ENCODE measurements at regions not wholly inside any gene's neighbourhood (a gene's known extent, or its start where the extent isn't known, plus 50 kb on each side); places are given as distances from the start of the nearest gene placed in this dataset.
"Not testable (repeated sequence)": the region's sequence is repeated elsewhere in the genome, so short reads cannot be mapped to it uniquely, and the experiment has no call there.

DNA sequence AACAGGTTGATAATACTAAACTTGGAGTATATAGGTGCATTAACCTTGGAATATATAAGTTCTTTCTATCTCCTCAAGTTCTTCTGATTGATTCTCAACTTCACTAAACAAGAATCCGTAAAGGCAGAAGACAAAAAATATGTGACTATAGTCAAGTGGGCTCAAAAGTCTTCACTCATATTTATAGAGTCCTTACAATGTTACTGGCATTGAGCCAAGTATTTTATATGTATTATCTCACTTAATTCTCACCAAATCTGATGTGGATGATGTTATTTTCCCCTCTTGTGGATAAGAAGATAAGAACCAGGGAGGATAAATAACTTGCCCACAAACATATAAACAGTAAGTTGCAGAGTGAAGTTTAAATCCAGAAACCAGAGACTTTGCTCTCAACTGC lies 486.9 kb downstream of the LRRIQ3 start:
- in situ Hi-C loops (cut with HindIII; ENCODE audit: low pct_ligation_motif_present, low pct_unique_long_range_greater_than_20kb, low sequenced_read_pairs): no loop called here
- DNase-seq: no peak

DNA sequence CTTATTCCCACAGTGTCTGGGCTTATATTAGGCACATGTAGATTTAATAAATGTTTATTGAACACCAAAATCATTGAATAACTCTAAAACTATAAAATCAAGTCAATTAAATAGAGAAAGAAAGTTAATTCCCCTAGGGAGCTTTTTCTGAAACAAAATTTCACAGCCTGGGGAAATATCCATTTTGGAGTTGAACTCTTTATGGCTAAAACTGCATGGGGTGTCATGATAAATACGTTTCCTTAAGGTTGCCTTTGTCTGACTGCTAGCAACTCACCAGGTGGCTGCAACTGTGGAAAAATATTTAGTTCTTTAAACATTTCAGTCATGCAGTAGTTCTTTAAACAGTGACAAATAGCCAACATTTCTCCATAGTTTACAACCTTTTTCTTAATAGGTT lies 496.1 kb downstream of the LRRIQ3 start:
- in situ Hi-C loops (cut with HindIII; ENCODE audit: low pct_ligation_motif_present, low pct_unique_long_range_greater_than_20kb, low sequenced_read_pairs): no loop called here
- DNase-seq: no peak

DNA sequence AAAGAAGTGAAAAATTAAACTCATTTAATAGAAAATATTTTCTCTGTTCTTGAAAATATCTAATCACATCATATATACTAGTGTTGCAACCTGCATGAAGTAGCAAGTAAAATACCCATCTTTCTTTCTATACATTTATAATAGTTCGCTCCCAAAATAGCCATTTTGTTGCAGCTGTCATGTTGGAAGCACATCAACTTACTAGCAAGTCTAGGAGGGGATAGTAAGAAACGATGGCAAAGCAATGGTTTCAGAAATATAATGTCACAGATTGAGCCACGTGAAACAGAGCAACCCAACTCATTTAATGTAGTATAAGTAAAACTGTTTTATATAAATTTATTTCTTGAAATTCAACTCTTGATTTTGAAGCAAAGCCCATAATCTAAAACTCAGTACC lies 521.8 kb downstream of the LRRIQ3 start:
- in situ Hi-C loops (cut with HindIII; ENCODE audit: low pct_ligation_motif_present, low pct_unique_long_range_greater_than_20kb, low sequenced_read_pairs): no loop called here
- no peak for DNase-seq

DNA sequence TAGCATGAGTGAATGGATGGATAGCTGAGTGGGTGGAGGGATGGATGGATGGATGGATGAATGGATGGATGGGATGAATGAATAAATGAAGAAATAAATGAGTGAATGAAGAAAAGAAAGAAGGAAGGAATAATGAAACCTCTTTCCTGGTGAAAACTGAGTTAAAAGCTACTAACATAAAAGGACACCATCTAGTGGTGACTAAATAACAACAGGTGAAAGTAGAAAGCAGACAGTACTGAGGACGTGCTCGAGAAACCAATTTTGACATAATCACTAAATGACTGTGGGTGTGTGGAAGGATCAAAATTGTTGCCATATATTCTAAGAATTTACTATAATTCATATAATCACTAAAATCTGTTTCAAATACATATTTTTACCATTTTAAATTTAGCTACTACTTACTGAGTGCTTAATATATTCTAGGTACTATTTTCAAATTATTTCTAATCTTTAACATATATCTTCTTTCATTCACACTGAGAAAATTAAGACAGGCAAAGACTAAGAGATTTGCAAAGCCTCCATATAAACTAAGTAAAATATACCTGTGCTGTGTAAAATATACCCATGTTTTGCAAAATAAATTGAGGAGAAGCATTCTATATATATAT lies 522.9 kb downstream of the LRRIQ3 start:
- DNase-seq: peak; percentile 30
- in situ Hi-C loops (cut with HindIII; ENCODE audit: low pct_ligation_motif_present, low pct_unique_long_range_greater_than_20kb, low sequenced_read_pairs): no loop called here

DNA sequence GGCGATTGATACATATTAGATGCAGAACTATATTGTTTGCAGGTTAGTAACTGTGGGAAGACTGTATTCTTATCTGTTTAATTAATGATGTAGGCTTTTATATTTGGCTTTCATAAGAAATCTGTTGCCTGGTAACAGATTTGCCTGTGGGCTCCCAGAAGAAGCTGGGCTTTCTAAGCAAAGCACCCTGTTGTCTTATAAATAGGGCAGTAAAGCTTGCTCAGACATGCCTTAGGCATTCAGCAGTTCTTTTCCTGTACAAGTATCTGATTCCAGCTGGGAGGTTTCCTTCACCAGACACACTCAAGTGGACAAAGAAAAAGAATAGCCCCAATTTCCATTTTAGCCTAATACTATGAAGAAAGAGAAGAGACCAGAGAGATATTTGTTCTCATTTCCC lies 524.0 kb downstream of the LRRIQ3 start:
- no peak for DNase-seq
- in situ Hi-C loops (cut with HindIII; ENCODE audit: low pct_ligation_motif_present, low pct_unique_long_range_greater_than_20kb, low sequenced_read_pairs): no loop called here

DNA sequence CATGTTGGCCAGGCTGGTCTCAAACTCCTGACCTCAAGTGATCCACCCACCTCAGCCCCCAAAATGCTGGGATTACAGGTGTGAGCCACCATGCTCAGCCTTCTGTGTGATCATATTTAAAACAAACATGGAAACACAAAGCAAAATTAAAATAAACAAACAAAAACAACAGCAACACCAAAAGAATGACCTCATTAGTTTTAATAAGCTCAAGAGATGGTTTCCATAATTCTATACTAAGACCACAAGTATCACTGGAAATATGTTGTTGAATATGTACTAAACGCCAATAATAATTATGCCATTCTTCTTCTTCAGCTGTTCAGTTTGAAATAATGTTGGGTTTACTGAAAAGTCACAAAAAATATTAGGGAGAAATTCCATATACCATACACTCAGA lies 526.4 kb downstream of the LRRIQ3 start:
- DNase-seq: no peak
- in situ Hi-C loops (cut with HindIII; ENCODE audit: low pct_ligation_motif_present, low pct_unique_long_range_greater_than_20kb, low sequenced_read_pairs): no loop called here

DNA sequence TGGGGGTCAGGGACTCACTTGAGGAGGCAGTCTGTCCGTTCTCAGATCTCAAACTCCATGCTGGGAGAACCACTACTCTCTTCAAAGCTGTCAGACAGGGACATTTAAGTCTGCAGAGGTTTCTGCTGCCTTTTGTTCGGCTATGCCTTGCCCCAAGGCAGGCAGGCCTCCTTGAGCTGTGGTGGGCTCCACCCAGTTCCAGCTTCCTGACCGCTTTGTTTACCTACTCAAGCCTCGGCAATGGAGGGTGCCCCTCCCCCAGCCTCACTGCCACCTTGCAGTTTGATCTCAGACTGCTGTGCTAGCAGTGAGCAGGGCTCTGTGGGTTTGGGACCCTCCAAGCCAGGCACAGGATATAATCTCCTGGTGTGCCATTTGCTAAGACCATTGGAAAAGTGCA lies 530.0 kb downstream of the LRRIQ3 start:
- in situ Hi-C loops (cut with HindIII; ENCODE audit: low pct_ligation_motif_present, low pct_unique_long_range_greater_than_20kb, low sequenced_read_pairs); DNase-seq: not testable (repeated sequence)

DNA sequence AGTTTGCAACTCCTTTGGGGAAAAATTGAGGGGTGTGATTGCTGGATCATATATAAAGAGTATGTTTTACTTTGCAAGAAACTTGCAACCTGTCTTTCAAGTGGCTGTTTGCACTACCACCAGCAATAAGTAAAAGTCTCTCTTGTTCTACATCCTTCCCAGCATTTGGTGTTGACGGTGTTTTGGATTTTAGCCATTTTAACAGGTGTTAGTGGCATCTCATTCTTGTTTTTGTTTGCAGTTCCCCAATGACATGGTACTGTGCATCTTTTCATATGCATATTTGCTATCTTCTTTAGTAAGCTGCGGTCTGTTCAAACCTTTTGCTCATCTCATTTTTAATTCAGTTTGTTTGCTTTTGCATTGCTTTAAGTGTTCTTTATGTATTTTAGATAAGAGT lies 535.5 kb downstream of the LRRIQ3 start:
- DNase-seq: no peak
- in situ Hi-C loops (cut with HindIII; ENCODE audit: low pct_ligation_motif_present, low pct_unique_long_range_greater_than_20kb, low sequenced_read_pairs): no loop called here

DNA sequence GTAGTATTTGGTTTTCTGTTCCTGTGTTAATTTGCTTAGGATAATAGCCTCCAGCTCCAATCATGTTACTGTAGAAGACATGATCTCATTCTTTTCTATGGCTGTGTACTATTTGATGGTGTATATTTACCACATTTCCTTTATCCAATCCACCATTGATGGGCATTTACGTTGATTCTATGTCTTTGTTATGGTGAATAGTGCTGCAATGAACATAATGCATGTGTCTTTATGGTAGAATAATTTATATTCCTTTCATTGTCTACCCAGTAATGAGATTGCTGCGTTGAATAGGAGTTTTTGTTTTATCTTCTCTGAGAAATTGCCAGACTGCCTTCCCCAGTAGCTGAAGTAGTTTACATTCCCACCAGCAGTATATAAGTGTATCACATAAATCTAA lies 538.8 kb downstream of the LRRIQ3 start:
- in situ Hi-C loops (cut with HindIII; ENCODE audit: low pct_ligation_motif_present, low pct_unique_long_range_greater_than_20kb, low sequenced_read_pairs): no loop called here
- no peak for DNase-seq

DNA sequence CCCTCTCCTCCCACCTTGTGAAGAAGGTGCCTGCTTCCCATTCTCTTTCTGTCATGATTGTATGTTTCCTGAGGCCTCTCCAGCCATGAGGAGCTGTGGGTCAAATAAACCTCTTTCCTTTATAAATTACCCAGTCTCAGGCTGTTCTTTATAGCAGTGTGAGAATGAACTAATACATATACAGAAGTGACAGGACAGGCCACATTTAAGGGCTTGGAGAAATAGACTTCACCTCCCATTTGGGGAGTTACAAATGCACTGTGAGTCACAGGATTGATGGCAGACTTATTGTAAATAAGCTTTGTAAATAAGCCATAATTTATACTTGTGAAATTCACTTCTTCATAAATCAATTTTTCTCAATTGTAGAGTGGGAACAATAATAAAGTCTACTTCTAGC lies 543.3 kb downstream of the LRRIQ3 start:
- in situ Hi-C loops (cut with HindIII; ENCODE audit: low pct_ligation_motif_present, low pct_unique_long_range_greater_than_20kb, low sequenced_read_pairs): no loop called here
- DNase-seq: no peak

DNA sequence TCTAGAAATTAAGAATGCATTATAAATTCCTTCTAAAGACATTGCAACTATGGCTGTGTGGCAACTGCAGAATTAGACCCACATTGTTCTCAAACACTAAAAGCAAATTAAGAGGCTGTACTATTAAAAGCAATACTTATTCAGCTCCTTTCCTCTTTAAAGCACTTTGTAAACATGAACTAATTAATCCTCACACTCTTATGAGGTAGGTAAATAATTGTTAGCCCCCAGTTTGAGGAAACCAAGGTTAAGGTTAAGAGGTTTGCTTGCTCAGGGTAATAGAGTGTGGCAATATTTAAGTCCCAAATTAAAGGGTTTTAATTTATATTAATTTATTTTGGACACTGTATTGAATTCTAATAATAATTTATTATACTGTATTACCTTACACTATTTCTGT lies 553.8 kb downstream of the LRRIQ3 start:
- in situ Hi-C loops (cut with HindIII; ENCODE audit: low pct_ligation_motif_present, low pct_unique_long_range_greater_than_20kb, low sequenced_read_pairs): no loop called here
- no peak for DNase-seq

DNA sequence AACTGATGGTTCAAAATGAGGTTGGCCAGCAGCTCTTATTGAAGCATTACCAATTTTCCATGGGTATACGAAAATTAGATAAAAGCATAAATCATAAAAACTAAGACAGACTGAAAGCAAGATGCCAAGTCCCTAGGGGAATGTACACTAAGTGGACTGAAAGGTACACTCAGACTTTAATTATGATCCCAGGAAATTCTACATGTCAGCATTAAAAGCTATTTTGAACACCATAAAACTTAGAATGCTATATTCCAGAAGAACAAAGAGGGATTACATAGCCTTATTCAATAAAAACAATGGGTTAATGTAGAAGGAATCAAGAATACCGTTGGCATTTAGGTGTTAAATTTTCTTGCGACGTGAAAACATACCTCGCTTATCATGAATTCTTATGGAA lies 558.5 kb downstream of the LRRIQ3 start:
- in situ Hi-C loops (cut with HindIII; ENCODE audit: low pct_ligation_motif_present, low pct_unique_long_range_greater_than_20kb, low sequenced_read_pairs): no loop called here
- DNase-seq: no peak

DNA sequence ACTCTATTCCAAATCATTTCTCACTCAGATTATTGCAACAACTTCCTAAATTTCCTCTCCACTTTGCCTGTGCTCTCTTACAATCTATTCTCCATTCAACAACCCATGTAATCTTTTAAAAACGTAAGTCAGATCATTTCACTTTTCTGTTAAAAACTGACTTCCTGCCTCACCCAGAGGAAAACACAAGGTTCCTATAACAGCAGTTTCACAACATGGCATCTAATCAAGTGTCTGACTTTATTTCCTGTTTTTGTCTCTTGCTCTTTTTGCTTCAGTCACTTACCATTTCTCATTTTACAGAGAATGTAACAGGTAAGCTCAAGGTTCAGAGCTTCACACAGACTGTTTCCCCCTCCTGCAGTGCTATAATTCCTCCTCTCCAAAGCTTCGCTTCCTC lies 560.7 kb downstream of the LRRIQ3 start:
- in situ Hi-C loops (cut with HindIII; ENCODE audit: low pct_ligation_motif_present, low pct_unique_long_range_greater_than_20kb, low sequenced_read_pairs): no loop called here
- DNase-seq: no peak

DNA sequence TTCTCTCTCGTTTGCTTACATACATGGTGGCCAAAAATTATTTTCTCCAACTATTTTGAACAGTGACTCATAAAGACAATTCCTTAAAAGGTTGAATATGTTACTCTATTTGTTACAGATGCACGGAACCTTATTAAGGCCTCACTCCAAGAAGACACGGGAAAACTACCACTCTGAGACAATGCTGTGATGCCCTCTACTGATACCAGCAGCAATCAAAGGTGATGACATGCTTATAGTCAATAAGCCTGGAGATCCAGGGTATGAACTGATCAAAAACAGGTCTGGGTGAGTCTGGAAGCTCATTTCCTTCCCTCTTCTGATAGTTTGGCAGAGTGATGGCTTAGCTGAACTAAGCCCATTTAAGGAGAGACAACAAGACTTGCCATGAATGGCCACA lies 563.0 kb downstream of the LRRIQ3 start:
- in situ Hi-C loops (cut with HindIII; ENCODE audit: low pct_ligation_motif_present, low pct_unique_long_range_greater_than_20kb, low sequenced_read_pairs): no loop called here
- DNase-seq: no peak

DNA sequence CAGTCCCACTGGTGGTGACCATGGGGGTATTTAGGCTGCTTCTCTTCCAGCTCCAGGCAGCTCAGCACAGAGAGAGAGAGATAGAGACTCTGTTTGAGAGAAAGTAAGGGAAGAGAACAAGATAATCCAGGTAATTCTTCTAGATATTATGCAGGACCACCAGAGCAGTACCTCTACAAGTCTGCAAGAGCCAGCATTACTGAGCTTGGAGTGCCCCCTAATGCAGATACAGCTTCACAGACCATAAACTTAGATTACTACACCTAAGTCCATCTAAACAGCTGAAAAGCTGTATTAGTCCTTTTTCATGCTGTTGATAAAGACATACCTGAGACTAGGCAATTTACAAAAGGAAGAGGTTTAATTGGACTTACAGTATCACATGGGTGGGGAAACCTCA lies 570.3 kb downstream of the LRRIQ3 start:
- no peak for DNase-seq
- in situ Hi-C loops (cut with HindIII; ENCODE audit: low pct_ligation_motif_present, low pct_unique_long_range_greater_than_20kb, low sequenced_read_pairs): no loop called here

DNA sequence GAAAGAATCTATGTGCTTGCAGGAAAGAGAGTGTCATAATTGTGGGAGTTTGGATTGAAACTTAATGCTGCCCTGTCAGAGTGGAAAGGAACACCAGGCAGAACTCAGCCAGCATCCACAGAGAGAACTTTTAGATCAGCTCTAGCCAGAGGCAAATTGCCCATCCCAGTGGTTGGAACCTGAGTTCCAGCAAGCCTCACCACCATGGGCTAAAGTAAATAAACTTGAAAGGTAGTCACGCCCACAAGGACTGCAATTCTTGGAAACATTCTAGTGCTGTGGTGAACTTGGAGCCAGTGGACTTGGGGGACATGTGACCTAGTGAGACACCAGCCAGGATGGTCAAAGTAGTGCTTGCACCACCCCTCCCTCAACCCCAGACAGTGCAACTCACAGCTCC lies 571.6 kb downstream of the LRRIQ3 start:
- in situ Hi-C loops (cut with HindIII; ENCODE audit: low pct_ligation_motif_present, low pct_unique_long_range_greater_than_20kb, low sequenced_read_pairs): no loop called here
- no peak for DNase-seq

DNA sequence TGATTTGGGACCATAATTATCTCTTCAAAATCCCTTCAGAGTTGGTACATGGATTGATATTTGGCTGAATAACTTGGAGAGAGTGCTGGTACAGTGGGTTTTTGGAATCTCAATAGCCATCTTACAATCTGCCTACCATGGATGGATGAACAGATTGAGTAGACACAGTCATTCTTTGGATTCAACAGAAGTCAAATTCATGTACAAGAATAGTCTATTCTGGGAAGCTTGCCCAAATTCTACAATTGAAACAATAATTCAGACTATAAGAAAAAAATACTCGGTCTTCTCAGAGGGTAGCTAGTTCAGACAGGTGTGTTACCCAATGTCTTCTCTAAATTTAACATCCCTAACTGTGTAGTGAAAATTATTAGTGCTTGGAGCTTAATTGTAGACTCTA lies 574.0 kb downstream of the LRRIQ3 start:
- in situ Hi-C loops (cut with HindIII; ENCODE audit: low pct_ligation_motif_present, low pct_unique_long_range_greater_than_20kb, low sequenced_read_pairs): no loop called here
- no peak for DNase-seq

DNA sequence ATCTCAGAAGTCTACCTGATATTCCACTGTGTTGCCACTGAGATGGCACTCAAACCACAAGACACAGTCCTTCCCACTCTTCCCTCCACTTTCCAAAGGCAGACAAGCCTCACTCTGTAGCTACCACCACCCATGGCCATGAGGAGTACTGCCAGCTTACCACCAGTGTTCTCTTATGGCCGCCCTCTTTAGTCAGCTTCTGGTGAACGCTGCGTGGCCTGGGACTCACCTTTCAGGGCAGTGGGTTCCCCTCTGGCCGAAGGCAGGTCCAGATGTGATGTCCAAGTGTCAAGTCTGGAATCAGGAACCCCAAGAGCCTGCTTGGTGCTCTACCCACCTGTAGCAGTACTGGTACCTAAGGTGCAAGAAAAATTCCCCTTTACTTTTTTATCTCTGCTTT lies 580.8 kb downstream of the LRRIQ3 start:
- in situ Hi-C loops (cut with HindIII; ENCODE audit: low pct_ligation_motif_present, low pct_unique_long_range_greater_than_20kb, low sequenced_read_pairs): no loop called here
- no peak for DNase-seq

DNA sequence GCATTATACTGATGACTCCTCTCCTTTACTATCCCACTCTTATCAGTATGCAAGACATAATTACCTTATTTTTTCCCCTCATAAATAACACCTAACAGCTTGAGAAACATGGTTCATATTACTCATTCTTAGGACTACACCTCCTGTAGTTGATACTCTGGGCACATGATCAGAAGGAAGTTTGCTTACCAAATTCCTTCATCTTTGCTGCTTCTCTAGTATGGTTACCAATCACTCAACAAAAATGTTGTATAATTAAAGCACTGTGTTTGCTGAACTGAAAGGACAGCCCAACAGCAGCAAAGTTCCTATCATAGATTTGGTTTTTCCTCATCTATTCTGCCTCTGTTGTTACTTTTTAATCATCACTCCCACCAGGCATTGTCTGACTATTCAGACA lies 586.3 kb downstream of the LRRIQ3 start:
- in situ Hi-C loops (cut with HindIII; ENCODE audit: low pct_ligation_motif_present, low pct_unique_long_range_greater_than_20kb, low sequenced_read_pairs): no loop called here
- DNase-seq: no peak

DNA sequence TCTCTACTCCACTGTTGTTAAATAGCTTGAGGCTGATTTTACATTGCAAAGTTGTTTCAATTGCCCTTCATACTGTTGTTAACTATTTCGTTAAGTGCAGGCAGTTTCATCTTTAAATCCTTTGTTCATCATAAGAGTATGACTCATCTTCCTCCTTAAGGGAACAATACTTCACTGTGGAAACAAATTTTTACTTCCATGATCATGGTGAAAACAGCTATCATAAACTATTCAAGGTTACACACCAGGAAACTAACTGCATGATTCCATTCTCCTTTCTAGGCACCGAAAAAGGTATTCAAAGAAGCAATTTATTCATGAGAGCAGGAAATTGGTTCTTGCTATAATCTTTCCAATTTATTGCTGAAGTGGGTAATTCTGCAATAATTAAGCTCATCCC lies 593.2 kb downstream of the LRRIQ3 start:
- in situ Hi-C loops (cut with HindIII; ENCODE audit: low pct_ligation_motif_present, low pct_unique_long_range_greater_than_20kb, low sequenced_read_pairs): no loop called here
- DNase-seq: no peak

DNA sequence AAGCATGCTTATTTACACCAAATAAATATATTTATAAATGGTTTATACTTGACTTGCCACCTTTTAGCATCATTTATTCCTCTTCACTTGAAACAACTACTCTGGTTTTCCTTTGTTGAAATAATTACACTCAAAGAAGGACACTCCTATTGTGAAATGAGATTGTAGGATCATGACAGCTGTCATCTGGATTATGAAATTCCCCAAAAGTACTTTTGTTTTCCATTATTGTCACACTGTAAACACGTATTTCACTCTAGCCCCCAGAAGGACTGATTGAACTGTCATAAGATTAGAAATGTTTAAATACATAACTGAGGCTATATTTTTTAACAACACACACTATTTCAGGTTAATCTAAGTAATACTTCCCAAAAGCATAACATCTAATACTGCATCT lies 593.8 kb downstream of the LRRIQ3 start:
- in situ Hi-C loops (cut with HindIII; ENCODE audit: low pct_ligation_motif_present, low pct_unique_long_range_greater_than_20kb, low sequenced_read_pairs): no loop called here
- no peak for DNase-seq
